Naive thymus-derived CD8-positive, alpha-beta T cell (primary cell): ENCODE measurements at regions not wholly inside any gene's neighbourhood (a gene's known extent, or its start where the extent isn't known, plus 50 kb on each side); places are given as distances from the start of the nearest gene placed in this dataset.

ENCODE experiments used
- ATAC-seq, 2 donors: fragments of 150-1000 bp; cut with Tn5 transposase in 1 of 2; sonication (Bioruptor Pico), chemical (Tn5 transposase) in 1 of 2; 1 replicate in 1 of 2; 2 replicates in 1 of 2; pipeline ENCODE4 v1.10.0; 2021; ENCODE audit warnings: mild to moderate bottlenecking in 2 of 2, moderate library complexity in 2 of 2
- POLR2A ChIA-PET: fragments of 350-600 bp; sonication (Branson Sonifier 250); formaldehyde crosslinking; loops from one replicate; lab custom pipeline; 2021; ENCODE audit warnings: antibody characterized with exemption; lab: Charles Lee
- DNase-seq, 10 donors: peaks; one replicate each; pipeline versions ENCODE4 v3.0.0 to v3.0.0-alpha.2; 2020 to 2022
- H3K27ac Mint-ChIP-seq, 10 donors: one replicate each; pipeline ENCODE4 v1.8.0; 2020 to 2022; ENCODE audit warnings: mild to moderate bottlenecking in 10 of 10, mixed read lengths in 10 of 10, moderate library complexity in 4 of 10, inconsistent platforms in 1 of 10
- H3K27me3 Mint-ChIP-seq, 5 donors: one replicate each; pipeline ENCODE4 v1.8.0; 2021 to 2022; ENCODE audit warnings: mixed read lengths in 5 of 5
- H3K36me3 Mint-ChIP-seq, 3 donors: one replicate each; pipeline ENCODE4 v1.8.0; 2020 to 2022; ENCODE audit warnings: mixed read lengths in 3 of 3, mild to moderate bottlenecking in 2 of 3, inconsistent platforms in 1 of 3
- H3K4me1 Mint-ChIP-seq, 4 donors: one replicate each; pipeline ENCODE4 v1.8.0; 2021 to 2022; ENCODE audit warnings: mixed read lengths in 4 of 4
- H3K4me3 Mint-ChIP-seq, 10 donors: one replicate each; pipeline ENCODE4 v1.8.0; 2020 to 2022; ENCODE audit warnings: mild to moderate bottlenecking in 10 of 10, mixed read lengths in 10 of 10, moderate library complexity in 6 of 10, inconsistent platforms in 1 of 10
- H3K9me3 Mint-ChIP-seq, 9 donors: one replicate each; pipeline ENCODE4 v1.8.0; 2020 to 2022; ENCODE audit warnings: mixed read lengths in 9 of 9, mild to moderate bottlenecking in 3 of 9, inconsistent platforms in 1 of 9, moderate library complexity in 1 of 9

DNA sequence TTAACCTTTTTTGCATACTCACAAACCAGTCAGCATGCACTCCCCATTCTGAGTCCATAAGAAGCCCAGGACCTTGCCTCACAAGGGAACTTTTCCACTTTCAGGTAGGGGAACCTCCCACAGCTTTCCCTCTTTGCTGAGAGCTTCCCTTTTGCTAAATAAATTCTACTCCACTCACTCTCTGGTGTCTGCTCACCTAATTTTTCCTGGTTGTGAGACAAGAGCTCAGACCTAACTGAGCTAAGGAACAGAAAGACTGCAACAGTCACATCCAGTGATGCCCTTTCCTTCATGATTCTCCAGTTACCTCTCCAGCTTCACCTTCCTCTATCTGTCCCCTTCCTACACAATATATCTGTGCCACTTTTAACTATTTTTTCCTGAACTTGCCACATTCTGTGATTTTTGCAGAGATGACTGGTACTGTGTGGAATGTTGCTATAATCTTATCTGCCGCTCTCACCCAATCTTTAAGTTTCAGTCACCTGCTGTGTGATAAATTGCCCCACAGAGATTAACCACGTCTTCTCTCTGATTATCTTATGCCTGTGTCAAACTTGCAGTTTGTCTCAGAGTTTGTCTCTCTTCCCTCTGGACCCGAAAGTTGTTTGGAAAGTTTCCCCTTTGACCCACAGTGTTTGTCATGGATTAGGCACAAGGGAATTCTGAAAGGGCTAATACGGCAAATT lies 737.1 kb upstream of the FLRT2 start:
- Mint-ChIP-seq H3K9me3 (peaks cover 0 to 30% (median 4%) of the 10 kb centered on the region in 9 donors), H3K27me3 (no peaks in the 10 kb centered on the region), H3K27ac (no peak overlapping the region), H3K4me3 (no peak overlapping the region), H3K36me3 (no peaks in the 10 kb centered on the region), H3K4me1 (no peaks in the 10 kb centered on the region)
- POLR2A ChIA-PET: no interaction called here
- ATAC-seq: no peak
- no peak for DNase-seq

DNA sequence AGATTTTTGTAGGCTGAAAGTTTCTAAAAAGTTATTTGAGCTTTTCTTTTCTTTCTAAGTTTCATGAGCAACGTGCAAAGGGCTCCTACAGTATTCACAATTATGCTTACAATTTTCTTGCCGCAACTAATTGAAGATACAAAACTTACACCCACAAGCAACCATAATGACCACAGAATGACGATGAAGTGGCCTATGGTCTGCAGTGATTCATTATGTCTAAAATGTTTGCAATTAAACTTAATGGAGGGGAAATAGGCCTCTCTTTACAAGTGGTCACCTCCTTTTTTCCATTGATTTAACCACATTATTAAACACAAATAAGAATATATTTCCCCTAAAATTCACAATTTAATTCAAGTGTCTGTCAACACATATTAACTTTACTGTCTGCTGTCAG lies 732.6 kb upstream of the FLRT2 start:
- DNase-seq: no peak
- POLR2A ChIA-PET: no interaction called here
- Mint-ChIP-seq H3K4me1 (no peaks in the 10 kb centered on the region), H3K27ac (no peak overlapping the region), H3K4me3 (no peak overlapping the region), H3K9me3 (peaks cover 0 to 25% (median 3%) of the 10 kb centered on the region in 9 donors), H3K27me3 (no peaks in the 10 kb centered on the region), H3K36me3 (no peaks in the 10 kb centered on the region)
- ATAC-seq: no peak

- ATAC-seq: no peak
- POLR2A ChIA-PET: no interaction called here
Observed at GRCh38 chr14:84804468-84804867, 725.5 kb upstream of the FLRT2 start.

GRCh38 chr14:84804895-84805294 lies 725.0 kb upstream of the FLRT2 start:
- H3K27me3 Mint-ChIP-seq: no peaks in the 10 kb centered on the region
- H3K27ac Mint-ChIP-seq: no peak overlapping the region
- POLR2A ChIA-PET: no interaction called here
- H3K36me3 Mint-ChIP-seq: no peaks in the 10 kb centered on the region
- no peak for DNase-seq
- H3K4me1 Mint-ChIP-seq: no peaks in the 10 kb centered on the region
- ATAC-seq: no peak
- H3K4me3 Mint-ChIP-seq: no peak overlapping the region
- H3K9me3 Mint-ChIP-seq: peaks cover 0 to 23% (median 4%) of the 10 kb centered on the region in 9 donors

More at GRCh38 chr14:84804468-84804867, 725.5 kb upstream of the FLRT2 start:
- Mint-ChIP-seq H3K27ac (no peak overlapping the region), H3K9me3 (peaks cover 0 to 23% (median 4%) of the 10 kb centered on the region in 9 donors), H3K4me3 (no peak overlapping the region), H3K27me3 (no peaks in the 10 kb centered on the region), H3K36me3 (no peaks in the 10 kb centered on the region), H3K4me1 (no peaks in the 10 kb centered on the region)
- no peak for DNase-seq

- no peaks in the 10 kb centered on the region for H3K36me3 Mint-ChIP-seq
- H3K27me3 Mint-ChIP-seq: no peaks in the 10 kb centered on the region
Observed at GRCh38 chr14:84806181-84806580, 723.8 kb upstream of the FLRT2 start.

DNA sequence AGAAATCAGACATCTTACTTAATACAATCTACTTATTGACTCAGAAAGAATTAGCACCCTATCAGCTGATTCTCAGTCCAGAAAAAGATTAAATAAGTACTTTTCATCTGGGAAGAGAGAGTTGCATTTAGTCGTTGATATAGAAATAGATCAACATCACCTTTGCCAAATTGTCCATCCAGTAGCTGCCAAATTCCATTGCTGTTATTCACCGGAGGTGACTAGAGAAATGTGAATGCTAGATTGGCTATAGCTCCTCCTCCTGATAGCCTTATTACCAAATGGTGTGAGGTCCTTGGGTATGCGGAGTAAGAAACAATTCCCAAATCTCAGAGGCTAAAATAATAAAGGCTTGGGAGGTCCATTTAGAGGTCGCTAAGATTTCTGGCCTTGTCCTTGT lies 723.3 kb upstream of the FLRT2 start:
- POLR2A ChIA-PET: no interaction called here
- no peak for ATAC-seq
- no peaks in the 10 kb centered on the region for H3K4me1 Mint-ChIP-seq

More at GRCh38 chr14:84806181-84806580, 723.8 kb upstream of the FLRT2 start:
- DNase-seq (no peak), ATAC-seq (no peak)
- peaks cover 0 to 26% (median 9%) of the 10 kb centered on the region in 9 donors for H3K9me3 Mint-ChIP-seq
- no peaks in the 10 kb centered on the region for H3K4me1 Mint-ChIP-seq
- POLR2A ChIA-PET: no interaction called here
- no peak overlapping the region for H3K4me3 Mint-ChIP-seq
- H3K27ac Mint-ChIP-seq: no peak overlapping the region

DNA sequence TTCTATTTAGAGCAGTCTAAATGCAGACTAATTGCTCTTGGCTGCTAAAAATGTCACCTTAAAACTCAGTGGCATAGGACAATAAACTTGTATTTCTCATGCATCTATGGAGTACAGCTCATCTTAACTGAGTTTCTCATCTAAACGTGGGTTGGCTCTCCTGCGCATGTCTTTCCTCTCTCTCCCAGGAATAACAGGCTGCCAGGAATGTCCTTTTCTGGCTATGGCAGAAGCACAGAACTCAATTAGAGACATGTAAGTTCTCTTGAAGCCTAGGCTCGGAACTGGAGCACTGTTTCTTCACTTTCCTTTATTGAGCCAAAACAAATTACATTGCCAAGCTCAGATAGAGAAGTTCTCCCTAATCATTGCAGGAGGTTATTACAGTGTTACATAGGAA lies 722.3 kb upstream of the FLRT2 start:
- H3K4me3 Mint-ChIP-seq: no peak overlapping the region
- H3K9me3 Mint-ChIP-seq: peaks cover 0 to 20% (median 7%) of the 10 kb centered on the region in 9 donors
- ATAC-seq: no peak
- no peaks in the 10 kb centered on the region for H3K36me3 Mint-ChIP-seq
- POLR2A ChIA-PET: no interaction called here
- no peak for DNase-seq
- no peak overlapping the region for H3K27ac Mint-ChIP-seq
- H3K27me3 Mint-ChIP-seq: no peaks in the 10 kb centered on the region
- no peaks in the 10 kb centered on the region for H3K4me1 Mint-ChIP-seq

More for the DNA sequence above, 723.3 kb upstream of the FLRT2 start:
- no peak overlapping the region for H3K4me3 Mint-ChIP-seq
- H3K9me3 Mint-ChIP-seq: peaks cover 0 to 26% (median 10%) of the 10 kb centered on the region in 9 donors
- H3K27ac Mint-ChIP-seq: no peak overlapping the region
- no peaks in the 10 kb centered on the region for H3K36me3 Mint-ChIP-seq
- no peaks in the 10 kb centered on the region for H3K27me3 Mint-ChIP-seq
- DNase-seq: no peak

GRCh38 chr14:84809158-84809557 lies 720.8 kb upstream of the FLRT2 start:
- Mint-ChIP-seq H3K27ac (no peak overlapping the region), H3K4me3 (no peak overlapping the region), H3K9me3 (peaks cover 3 to 19% (median 7%) of the 10 kb centered on the region in 9 donors), H3K4me1 (no peaks in the 10 kb centered on the region), H3K36me3 (no peaks in the 10 kb centered on the region), H3K27me3 (no peaks in the 10 kb centered on the region)
- POLR2A ChIA-PET: no interaction called here
- no peak for DNase-seq
- ATAC-seq: no peak

DNA sequence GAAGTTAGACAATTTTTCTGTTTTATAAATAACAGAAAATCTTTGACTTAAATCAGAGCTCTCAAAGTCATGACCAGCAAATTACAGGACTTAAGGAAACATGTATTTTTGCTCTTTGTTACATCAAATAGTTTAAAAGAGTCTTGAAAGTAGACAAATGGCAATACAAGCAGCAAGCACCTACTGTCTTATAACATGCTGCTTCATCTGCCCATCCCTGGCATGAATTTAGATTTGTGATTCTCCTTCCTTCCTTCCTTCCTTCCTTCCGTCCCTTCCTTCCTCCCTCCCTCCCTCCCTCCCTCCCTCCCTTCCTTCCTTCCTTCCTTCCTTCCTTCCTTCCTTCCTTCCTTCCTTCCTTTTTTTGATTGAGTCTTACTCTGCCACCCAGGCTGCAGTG lies 715.6 kb upstream of the FLRT2 start:
- Mint-ChIP-seq H3K4me3 (no peak overlapping the region), H3K9me3 (peaks cover 5 to 30% (median 18%) of the 10 kb centered on the region in 9 donors), H3K36me3 (peaks cover 0 to 5% (median 0%) of the 10 kb centered on the region in 3 donors), H3K4me1 (no peaks in the 10 kb centered on the region), H3K27ac (no peak overlapping the region), H3K27me3 (no peaks in the 10 kb centered on the region)
- ATAC-seq (no peak), DNase-seq (no peak)
- POLR2A ChIA-PET: no interaction called here

DNA sequence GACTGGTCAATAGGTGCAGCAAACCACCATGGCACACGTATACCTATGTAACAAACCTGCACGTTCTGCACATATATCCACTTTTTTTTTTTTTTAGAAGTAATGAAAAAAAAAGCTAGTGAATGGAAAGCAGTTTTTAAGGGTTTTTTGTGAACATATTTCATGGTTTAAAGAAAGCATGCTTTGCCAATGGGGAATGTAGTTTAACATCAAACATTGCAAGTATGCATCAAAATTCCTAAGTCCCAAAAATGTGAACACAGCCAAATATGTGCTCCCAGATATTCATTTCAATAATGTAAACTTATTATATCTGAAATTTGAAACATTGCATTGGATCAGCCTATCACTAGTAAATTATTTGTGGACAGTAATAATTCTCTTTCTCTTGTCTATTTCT lies 710.4 kb upstream of the FLRT2 start:
- ATAC-seq: no peak
- POLR2A ChIA-PET: no interaction called here
- Mint-ChIP-seq H3K4me1 (no peaks in the 10 kb centered on the region), H3K27ac (no peak overlapping the region), H3K36me3 (peaks cover 0 to 5% (median 0%) of the 10 kb centered on the region in 3 donors), H3K27me3 (no peaks in the 10 kb centered on the region), H3K9me3 (peaks cover 5 to 33% (median 24%) of the 10 kb centered on the region in 9 donors), H3K4me3 (no peak overlapping the region)
- no peak for DNase-seq

GRCh38 chr14:84825481-84826251 lies 704.3 kb upstream of the FLRT2 start:
- DNase-seq: no peak
- Mint-ChIP-seq H3K27me3 (no peaks in the 10 kb centered on the region), H3K36me3 (no peaks in the 10 kb centered on the region), H3K27ac (no peak overlapping the region), H3K9me3 (peaks cover under 1 to 45% (median 16%) of the 10 kb centered on the region in 9 donors), H3K4me3 (no peak overlapping the region), H3K4me1 (no peaks in the 10 kb centered on the region)
- POLR2A ChIA-PET: no interaction called here
- no peak for ATAC-seq

GRCh38 chr14:84826294-84826693 lies 703.6 kb upstream of the FLRT2 start:
- Mint-ChIP-seq H3K9me3 (peaks cover 0 to 41% (median 14%) of the 10 kb centered on the region in 9 donors), H3K27me3 (no peaks in the 10 kb centered on the region), H3K4me3 (no peak overlapping the region), H3K27ac (no peak overlapping the region), H3K4me1 (no peaks in the 10 kb centered on the region), H3K36me3 (no peaks in the 10 kb centered on the region)
- ATAC-seq (no peak), DNase-seq (no peak)
- POLR2A ChIA-PET: no interaction called here

DNA sequence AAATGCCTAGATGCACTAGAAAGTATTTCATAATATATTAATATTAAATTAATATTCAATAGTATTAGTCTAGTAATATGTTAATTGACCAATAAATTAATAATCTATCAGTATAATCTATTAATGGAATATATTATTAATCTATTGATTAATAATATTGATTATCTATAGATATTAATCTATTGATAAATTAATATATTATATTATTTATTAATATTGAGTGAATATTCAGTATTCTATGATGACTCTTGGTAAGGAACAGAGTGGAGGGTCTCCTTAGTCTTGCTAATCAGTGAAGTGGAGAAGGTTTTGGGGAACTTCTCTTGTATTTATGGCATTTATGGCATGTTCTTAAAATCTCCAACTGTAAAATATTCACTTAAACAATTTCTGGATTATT lies 679.3 kb upstream of the FLRT2 start:
- H3K4me1 Mint-ChIP-seq: no peaks in the 10 kb centered on the region
- no peak for DNase-seq
- peaks cover 0 to 16% (median 0%) of the 10 kb centered on the region in 3 donors for H3K36me3 Mint-ChIP-seq
- no peak for ATAC-seq
- H3K4me3 Mint-ChIP-seq: no peak overlapping the region
- POLR2A ChIA-PET: no interaction called here
- no peak overlapping the region for H3K27ac Mint-ChIP-seq
- no peaks in the 10 kb centered on the region for H3K27me3 Mint-ChIP-seq
- peaks cover 3 to 22% (median 13%) of the 10 kb centered on the region in 9 donors for H3K9me3 Mint-ChIP-seq
